ENCODE measurements at regions not wholly inside any gene's neighbourhood (a gene's known extent, or its start where the extent isn't known, plus 50 kb on each side); places are given as distances from the start of the nearest gene placed in this dataset.
"Not testable (repeated sequence)": the region's sequence is repeated elsewhere in the genome, so short reads cannot be mapped to it uniquely, and the experiment has no call there.

GRCh38 chr2:49845671-49846070 lies 691.4 kb upstream of the FSHR start:
- Histone ChIP-seq H3K27me3 (replicated peaks; ENCODE audit: control insufficient read depth, insufficient read depth, low read length) (no peaks in the 10 kb centered on the region), H3K4me3 (replicated peaks; ENCODE audit: low read depth, low read length) (no peak overlapping the region), H3K36me3 (ENCODE audit: control insufficient read depth, insufficient read depth, low read length) (no peaks in the 10 kb centered on the region)
- no peak for DNase-seq (ENCODE audit: extremely low read depth, insufficient read length)
- TF ChIP-seq, protein P1, sequence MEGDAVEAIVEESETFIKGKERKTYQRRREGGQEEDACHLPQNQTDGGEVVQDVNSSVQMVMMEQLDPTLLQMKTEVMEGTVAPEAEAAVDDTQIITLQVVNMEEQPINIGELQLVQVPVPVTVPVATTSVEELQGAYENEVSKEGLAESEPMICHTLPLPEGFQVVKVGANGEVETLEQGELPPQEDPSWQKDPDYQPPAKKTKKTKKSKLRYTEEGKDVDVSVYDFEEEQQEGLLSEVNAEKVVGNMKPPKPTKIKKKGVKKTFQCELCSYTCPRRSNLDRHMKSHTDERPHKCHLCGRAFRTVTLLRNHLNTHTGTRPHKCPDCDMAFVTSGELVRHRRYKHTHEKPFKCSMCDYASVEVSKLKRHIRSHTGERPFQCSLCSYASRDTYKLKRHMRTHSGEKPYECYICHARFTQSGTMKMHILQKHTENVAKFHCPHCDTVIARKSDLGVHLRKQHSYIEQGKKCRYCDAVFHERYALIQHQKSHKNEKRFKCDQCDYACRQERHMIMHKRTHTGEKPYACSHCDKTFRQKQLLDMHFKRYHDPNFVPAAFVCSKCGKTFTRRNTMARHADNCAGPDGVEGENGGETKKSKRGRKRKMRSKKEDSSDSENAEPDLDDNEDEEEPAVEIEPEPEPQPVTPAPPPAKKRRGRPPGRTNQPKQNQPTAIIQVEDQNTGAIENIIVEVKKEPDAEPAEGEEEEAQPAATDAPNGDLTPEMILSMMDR (IDR thresholded peaks at IDR 0.05; ENCODE audit: insufficient read depth, low read length, poor library complexity, severe bottlenecking), result no peak

GRCh38 chr2:49845021-49845420 lies 690.7 kb upstream of the FSHR start:
- no peak overlapping the region for H3K4me3 ChIP-seq (replicated peaks; ENCODE audit: low read depth, low read length)
- no peak for DNase-seq (ENCODE audit: extremely low read depth, insufficient read length)
- TF ChIP-seq, protein P1 (IDR thresholded peaks at IDR 0.05; ENCODE audit: insufficient read depth, low read length, poor library complexity, severe bottlenecking), result no peak

DNA sequence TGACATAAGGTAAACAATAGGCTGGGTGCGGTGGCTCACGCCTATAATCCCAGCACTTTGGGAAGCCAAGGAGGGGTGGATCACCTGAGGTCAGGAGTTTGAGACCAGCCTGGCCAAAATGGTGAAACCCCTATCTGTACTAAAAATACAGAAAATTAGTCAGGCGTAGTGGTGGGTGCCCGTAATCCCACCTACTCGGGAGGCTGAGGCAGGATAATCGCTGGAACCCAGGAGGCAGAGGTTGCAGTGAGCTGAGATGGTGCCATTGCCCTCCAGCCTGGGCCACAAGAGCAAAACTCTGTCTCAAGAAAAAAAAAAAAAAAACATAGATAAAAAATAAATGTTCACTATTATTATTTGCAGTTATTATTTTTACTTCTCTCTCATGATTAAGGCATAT lies 689.8 kb upstream of the FSHR start:
- H3K27me3 ChIP-seq (replicated peaks; ENCODE audit: control insufficient read depth, insufficient read depth, low read length); DNase-seq (ENCODE audit: extremely low read depth, insufficient read length); H3K4me3 ChIP-seq (replicated peaks; ENCODE audit: low read depth, low read length); H3K36me3 ChIP-seq (ENCODE audit: control insufficient read depth, insufficient read depth, low read length): not testable (repeated sequence)

More at GRCh38 chr2:49845021-49845420, 690.7 kb upstream of the FSHR start:
- no peaks in the 10 kb centered on the region for H3K36me3 ChIP-seq (ENCODE audit: control insufficient read depth, insufficient read depth, low read length)
- no peaks in the 10 kb centered on the region for H3K27me3 ChIP-seq (replicated peaks; ENCODE audit: control insufficient read depth, insufficient read depth, low read length)

DNA sequence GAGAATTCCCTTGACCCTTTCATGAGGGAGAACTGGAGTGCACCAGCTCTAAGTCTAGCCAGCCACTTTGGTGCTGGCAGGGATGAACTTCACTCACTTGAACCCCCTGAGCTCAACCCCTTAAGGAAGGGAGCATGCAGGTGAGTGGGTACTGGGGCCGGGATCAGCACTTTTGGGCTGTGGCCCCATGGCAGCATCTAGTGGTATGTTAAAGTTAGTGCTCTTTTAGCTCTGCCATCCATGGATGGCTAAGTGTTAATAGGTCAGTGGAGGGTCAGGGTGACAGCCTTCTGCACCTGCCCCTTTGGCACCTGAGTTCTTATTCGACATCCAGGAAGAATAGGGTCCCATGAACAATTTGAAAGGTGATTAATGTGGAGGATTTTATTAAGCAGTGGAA lies 689.0 kb upstream of the FSHR start:
- TF ChIP-seq, protein P1 (IDR thresholded peaks at IDR 0.05; ENCODE audit: insufficient read depth, low read length, poor library complexity, severe bottlenecking), result peak; percentile 4
- no peak for DNase-seq (ENCODE audit: extremely low read depth, insufficient read length)
- Histone ChIP-seq H3K4me3 (replicated peaks; ENCODE audit: low read depth, low read length) (no peak overlapping the region), H3K36me3 (ENCODE audit: control insufficient read depth, insufficient read depth, low read length) (no peaks in the 10 kb centered on the region), H3K27me3 (replicated peaks; ENCODE audit: control insufficient read depth, insufficient read depth, low read length) (no peaks in the 10 kb centered on the region)

DNA sequence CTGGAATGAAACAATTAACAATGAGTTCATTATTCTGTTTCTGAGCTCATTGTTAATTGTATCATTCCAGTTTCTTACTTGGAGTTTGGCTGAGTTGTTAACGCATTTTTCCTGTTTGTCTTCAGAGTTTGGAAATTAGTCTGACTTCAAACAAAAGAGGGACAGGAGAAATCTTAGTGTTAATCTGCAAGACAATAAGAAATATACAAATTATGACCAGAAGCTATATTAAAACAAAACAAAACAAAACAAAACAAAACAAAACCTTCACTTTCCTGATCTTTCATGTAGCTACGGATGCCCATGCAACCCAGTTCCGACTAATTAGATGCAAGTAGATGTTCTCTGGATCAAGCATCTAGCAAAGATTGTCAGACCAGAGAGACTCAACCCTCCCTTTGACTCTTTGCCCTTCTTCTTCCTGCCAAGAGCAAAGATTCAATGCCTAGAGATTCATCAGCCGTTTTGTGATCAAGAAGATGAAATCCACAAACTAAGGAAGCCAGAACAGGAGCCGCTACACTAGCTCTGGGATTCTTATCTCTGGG lies 686.2 kb upstream of the FSHR start:
- Histone ChIP-seq H3K4me3 (replicated peaks; ENCODE audit: low read depth, low read length) (no peak overlapping the region), H3K36me3 (ENCODE audit: control insufficient read depth, insufficient read depth, low read length) (no peaks in the 10 kb centered on the region), H3K27me3 (replicated peaks; ENCODE audit: control insufficient read depth, insufficient read depth, low read length) (no peaks in the 10 kb centered on the region)
- no peak for DNase-seq (ENCODE audit: extremely low read depth, insufficient read length)
- TF ChIP-seq, protein P1 (IDR thresholded peaks at IDR 0.05; ENCODE audit: insufficient read depth, low read length, poor library complexity, severe bottlenecking), result no peak

DNA sequence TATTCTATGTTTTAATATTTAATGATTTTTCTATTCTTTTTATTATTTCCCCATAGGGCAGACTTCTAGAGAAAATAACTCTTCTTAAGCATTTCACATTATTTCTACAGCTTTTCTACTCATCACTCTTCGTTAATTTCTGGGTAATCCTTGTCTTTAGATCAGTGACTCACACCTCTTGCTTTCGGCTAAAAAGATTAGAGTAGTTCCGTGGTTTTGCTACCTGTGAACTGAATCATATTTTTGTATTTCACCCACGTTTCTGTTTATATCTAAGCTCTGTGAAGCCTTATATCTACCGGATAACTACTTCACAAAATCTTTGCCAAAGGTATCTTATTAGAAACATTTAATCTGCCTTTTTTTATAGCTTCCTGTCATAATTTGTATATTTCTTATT lies 685.5 kb upstream of the FSHR start:
- TF ChIP-seq, protein P1 (IDR thresholded peaks at IDR 0.05; ENCODE audit: insufficient read depth, low read length, poor library complexity, severe bottlenecking), result no peak

More for the DNA sequence above, 685.5 kb upstream of the FSHR start:
- H3K4me3 ChIP-seq (replicated peaks; ENCODE audit: low read depth, low read length), result no peak overlapping the region
- H3K36me3 ChIP-seq (ENCODE audit: control insufficient read depth, insufficient read depth, low read length), result no peaks in the 10 kb centered on the region
- no peaks in the 10 kb centered on the region for H3K27me3 ChIP-seq (replicated peaks; ENCODE audit: control insufficient read depth, insufficient read depth, low read length)
- no peak for DNase-seq (ENCODE audit: extremely low read depth, insufficient read length)

All from GM06990 (cell line).